HG02973 (cell line): ENCODE measurements at regions not wholly inside any gene's neighbourhood (a gene's known extent, or its start where the extent isn't known, plus 50 kb on each side); places are given as distances from the start of the nearest gene placed in this dataset.

Experiments used
- ATAC-seq: cut with Tn5 transposase; IDR thresholded peaks from one replicate; pipeline ENCODE4 v1.9.1; 2021; ENCODE audit warnings: moderate library complexity; ENCODE audit not compliant: unreplicated experiment

DNA sequence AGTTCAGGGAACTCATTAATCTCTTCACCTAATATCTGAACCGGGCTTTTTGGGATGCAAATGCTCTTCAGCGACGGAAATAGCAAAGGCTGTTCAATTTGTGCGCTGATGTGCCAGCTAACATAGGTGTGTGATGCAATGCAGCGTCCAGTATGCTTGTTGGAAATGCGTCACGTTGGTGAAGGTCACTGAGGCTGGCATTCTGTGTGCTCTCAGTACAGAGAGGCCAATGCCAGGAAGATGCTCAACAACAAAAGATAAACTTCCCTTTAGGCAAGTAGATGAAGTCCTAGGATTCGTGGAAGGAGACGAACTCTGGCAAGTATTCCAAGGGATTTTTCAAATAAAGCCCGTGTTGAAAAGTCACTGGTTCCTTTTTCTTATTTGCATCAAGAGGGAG is 649.5 kb upstream of the MKI67 start:
- ATAC-seq, result no peak

DNA sequence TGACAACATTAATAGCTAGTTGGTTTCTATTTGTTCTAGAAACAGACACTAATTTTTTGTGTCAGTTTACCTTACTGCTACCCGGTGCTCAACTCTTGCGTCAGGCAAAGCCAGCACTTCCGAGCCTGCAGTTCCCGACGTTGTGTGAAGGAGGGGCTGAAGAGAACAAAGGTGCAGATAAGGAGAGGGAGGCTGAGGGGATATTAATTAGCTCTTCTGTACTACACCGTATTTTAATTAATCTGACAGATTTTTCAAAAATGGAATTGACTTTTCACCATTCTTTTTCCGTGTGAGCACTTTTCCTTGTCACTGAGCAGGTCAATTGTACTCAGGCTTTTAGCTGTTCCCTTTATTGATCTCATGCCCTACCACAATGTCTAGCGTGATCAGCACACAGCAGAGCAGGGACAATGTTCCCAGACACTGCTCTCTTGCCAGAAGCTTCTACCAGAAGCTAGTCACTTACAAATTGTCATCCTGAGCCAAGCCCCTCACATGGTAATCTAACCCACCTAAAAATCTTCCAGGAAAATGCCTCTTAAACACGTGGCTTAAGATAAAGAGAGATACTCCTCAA is 650.5 kb upstream of the MKI67 start:
- ATAC-seq, result no peak

DNA sequence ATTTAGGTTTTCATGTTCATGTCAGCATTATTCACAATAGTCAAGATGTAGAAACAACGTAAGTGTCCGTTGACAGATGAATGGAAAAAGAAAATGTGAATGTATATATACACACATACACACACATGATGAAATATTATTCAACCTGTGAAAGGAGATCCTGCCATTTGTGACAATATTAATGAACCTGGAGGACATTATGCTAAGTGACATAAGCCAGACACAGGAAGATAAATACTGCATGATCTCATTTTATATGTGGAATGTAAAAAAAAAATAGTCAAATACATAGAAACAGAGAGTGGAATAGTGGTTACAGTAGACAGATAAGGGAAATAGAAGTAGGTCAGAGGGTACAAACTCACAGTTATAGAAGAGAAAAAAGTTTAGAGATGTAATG is 651.1 kb upstream of the MKI67 start:
- no peak for ATAC-seq

DNA sequence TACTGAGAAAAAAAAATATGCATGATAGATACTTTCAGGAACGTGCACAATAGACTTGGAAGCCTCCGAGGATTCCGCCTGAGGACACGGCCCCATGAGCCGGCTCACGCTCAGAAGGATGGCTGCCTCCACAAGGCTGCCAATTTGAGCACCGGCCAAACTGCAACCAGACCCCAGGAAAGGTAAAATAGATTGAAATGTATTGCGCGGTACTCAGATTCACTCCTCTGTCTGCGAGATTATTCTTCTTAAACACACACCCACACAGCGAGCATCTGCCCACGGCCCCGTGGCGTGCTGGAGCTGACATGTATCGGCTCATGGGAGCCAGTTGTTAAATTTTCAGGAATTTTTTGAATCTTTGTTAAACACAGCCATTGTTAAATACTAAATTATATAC is 653.2 kb upstream of the MKI67 start:
- ATAC-seq, result no peak

DNA sequence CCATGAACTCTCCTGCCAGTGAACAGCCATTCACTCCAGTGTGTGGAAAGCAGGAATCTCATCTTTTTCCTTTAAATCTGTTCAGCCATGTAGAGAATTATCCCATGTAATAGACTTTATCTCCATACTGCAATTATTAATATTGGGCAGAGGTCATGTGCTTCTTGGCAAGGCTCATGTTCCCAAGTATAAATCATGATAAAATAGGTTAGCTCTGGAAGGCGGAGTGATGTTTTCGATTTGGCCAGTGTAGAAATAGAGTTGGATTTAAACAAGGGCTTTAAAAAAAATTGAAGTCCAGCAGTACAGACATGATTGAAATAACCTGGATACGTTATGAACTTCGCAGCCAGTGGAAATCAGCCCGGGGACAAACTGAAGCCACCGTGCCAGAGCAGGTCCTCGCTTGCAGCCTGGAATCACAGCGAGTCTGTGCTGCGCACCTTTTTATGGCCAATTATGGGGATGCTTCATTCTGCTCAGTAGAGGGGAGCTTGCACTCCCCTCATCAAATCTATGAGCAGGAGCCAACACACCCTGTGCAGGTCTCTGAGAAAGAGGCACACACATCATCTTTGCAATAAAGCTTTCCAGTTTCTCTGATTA is 654.0 kb upstream of the MKI67 start:
- ATAC-seq, result no peak

DNA sequence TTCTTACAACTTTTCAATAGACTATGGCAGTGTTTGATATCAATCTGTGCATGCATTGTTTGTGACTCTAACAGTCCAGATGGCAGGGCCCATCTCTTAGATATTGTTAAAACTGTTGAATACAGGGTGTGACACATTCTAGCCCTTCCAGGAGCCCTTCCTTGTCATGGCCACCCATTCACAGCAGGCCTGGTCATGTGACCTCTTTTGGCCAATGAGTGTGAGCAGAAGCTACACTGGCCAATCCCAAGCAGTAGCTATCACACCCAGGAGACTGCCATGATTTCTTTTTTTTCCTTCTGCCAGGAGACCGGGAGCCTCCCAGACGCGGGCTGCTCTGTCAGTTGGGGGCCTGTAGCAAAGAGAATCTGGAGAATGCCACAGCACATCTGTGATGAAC is 655.4 kb upstream of the MKI67 start:
- ATAC-seq, result no peak

DNA sequence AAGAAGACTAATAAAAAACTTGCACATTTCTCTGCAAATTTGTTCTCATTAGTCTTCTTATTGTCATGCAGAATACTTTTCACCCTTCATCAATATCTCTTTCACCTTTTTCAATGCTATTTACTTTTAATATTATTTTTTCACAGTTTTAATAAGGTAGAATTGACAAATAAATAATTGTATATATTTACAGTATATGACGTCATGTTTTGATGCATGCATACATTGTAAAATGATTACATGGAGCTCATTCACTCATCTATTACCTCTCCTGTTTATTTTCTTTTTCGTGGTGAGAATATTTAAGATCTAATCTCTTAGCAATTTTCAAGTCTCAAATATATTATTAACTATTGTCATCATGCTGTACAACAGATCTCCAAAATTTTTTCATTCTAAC is 658.2 kb upstream of the MKI67 start:
- no peak for ATAC-seq

DNA sequence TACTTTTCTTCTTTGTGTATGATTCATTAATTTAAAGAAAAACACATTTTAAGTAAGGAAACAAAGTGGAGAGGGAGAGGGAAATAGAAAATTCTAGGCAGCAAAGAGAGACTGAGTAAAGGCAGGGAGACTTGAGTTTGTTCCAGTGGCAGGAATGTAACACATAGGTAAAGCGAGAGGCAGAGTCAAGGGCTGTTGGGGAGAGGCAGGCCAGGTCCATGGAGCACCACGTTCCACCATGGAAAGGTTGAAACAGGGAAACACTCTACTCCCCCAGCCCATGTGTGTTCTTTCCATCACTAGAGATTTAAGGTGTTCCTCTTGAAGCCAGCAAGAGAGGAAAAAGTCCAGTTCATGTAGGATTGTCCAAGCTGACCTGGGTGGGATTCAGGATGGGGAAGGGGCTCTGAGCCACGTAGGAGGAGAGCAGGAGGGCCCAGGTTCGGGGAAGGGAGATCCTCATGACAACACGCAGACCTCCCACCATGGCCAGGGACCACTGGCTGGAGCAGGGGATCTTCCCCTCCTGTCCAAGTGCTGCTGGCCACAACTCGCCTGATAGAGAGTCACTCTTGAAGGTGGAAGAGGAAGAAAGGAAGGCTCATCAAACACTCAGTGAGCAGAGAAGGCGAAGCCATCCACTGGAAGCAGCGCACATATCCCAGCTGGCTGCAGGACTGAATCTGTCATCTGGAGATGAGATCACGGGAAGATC is 666.4 kb upstream of the MKI67 start:
- ATAC-seq, result no peak

DNA sequence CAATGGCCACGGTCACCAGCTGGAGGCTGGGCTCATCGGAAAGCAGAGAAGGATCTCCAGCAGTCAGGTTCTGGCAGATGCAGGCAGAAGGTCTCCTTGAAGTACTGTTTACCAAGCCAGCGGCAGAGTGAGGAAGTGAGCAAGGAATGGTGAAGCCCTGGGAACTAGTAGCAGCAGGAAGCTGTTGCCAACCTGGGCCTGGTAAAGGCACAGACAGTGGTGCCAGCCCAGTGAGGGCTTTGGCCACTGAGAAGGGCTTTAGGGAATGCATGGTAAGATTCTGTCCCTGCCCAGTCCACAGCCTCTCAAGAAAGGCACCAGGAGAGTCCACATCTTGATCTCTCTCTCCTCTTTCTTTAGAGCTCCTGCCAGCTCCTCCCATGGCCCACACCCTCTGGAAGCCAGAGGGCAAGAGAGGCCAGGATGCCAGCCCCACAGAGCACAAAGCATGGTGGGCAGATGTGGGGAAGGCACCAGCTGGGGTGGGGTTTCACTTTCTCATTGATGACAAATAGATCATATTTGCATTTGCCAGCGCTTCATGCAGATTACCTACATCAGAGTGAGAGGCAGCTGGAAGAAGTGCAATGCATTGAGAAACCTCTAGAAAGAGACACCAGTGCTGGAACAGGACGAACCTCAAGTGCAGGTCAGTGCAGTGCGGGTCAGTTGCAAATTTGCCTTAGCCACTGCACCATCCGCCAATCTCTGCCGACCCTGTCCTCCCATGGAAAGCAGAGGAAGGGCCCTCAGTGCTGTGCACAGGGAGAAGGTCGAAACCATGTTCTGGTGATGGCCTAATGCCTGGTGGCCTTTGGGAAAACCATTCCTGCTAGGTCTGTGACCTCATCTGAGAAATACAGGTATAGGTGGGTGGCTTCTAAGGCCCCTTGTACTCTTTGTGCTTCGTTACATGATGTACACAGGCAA is 667.8 kb upstream of the MKI67 start:
- no peak for ATAC-seq

DNA sequence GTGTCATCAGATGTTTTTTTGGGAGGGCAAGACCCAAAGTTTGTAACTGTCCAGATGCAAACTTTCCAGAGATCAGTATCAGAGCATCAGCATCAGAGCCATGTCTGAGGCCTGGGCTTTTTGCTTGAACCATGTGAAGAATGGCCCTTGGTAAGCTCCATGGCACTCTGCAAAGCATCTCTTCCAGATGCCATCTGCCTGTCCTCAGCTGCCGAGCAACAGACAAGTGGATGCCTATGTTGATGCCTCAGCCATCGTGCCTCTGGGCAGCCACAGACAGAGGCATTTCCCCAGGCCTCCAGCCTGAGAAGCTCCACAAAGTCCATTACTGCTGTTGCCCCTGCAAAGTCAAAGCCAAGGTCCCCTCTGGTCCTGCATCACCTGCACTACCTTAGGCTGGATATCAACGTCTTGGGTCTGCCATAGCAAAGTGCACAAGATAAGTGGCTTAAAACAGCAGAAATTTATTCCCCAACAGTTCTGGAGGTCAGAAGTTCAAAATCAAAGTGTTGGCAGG is 670.2 kb upstream of the MKI67 start:
- no peak for ATAC-seq

DNA sequence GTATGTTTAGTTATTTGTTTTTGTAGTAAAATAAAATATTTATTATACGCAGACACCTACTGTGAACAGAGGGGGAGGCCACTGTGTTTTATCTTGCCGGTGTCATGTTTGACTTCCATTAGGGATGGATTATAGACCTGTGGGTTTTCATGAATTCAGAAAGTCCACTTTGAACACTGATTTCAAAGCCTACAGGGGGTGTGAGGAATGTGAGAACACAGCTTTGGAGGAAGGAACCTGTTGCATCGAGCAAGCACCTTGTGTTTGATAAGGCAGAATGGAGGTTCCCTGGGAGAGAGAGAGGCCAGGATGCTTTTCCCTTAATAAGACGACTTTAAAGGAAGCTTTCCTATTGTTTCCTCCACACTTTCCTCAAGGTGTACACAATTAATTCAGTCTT is 665.0 kb upstream of the MGMT start:
- no peak for ATAC-seq

DNA sequence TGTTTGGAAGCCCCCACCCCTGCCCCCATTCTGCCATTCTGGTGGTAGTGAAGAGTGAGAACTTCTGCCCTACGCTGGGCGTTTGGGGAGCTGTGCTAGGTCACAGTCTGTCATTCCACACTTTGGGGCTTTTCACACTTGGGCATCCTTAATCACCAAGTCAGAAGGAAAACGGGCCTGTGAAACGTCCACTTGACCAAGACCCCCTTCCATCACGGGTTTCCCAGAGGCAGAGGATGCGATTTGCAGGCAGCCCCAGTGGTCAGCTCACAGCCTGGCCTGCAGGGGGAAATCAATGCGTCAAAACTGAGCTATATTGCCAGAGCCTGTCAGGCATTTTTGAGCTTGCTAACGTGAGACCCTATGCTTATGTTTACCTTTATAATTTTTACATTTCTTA is 663.3 kb upstream of the MGMT start:
- ATAC-seq, result no peak

DNA sequence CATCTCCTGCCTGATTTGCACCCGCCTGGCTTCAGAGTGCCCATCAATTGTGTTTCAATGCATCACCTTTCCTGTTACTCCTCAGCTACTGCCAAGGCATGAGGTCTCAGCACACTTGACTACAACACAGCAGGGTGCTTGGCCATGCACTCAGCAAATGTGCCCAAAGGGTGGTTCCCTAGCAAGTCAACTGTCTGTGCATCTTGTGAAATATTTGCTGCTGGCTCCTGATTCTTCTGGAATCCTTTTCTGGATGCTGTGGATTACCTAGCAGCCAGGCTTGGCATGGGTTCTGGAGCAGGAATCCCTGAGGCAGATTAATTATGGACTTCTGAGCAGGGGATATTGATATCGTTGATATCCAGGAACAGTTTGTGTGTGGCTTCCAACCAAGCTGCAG is 662.6 kb upstream of the MGMT start:
- ATAC-seq, result no peak

DNA sequence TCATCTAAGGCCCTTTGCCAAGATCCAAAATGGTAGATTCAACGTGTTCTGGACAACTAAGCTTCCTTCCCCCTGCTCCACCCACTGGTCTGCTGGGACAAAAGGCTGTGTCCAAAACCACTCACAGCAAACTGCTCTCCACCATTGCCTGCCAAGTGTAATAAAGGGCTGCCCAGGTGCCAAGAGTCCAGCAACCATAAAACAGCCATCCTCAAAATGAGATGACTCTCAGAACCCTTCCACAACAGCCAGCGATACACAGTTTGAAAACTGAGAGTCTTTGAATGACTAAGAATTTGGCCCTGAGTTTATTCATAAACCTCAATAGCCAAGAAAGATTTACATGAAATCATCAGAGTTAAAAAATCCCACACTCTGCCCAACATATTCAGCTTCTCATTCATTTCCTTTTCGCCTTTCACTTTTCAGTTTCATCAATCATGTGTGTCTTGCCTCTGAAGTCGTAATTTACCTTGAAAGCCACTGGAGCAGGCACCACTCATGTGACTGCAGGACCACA is 658.1 kb upstream of the MGMT start:
- ATAC-seq, result no peak

DNA sequence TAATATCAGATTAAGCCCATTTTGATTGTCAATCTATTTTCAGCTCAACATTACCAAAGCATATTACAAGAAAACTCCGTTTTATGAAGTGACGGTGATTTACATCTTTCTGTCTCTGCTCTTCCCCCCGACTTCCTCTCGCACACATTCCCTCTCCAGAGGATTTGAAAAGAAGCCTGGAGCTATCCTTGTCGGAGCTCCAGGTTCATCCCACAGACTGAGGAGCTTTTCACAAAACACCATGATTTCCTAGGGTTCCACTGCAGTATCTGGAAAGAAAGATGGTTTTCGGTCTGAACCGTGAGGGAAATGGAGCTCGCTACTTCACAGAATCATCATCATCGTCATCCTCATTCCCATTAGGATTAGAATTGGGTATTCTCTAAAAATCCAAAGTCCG is 655.5 kb upstream of the MGMT start:
- ATAC-seq, result no peak

DNA sequence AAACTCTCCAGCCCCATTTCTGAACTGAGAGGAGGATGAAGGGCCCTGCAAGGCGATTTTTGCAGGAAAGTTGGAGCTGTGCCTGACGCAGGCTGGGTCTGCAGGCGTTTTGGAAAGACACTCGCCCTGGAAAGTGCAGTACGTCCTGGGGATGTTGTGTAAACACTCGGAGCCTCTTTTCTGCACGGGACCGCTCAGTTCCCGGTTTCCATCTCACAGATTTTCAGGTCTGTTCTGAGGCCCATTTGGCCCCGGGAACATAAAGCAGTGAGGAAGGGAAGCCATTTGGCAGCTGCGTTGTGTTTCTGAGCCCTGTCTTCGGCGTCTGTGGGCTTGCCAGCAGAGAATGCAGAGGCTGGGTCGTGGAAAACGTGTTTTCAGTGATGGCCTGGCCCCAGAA is 655.0 kb upstream of the MGMT start:
- ATAC-seq, result no peak

DNA sequence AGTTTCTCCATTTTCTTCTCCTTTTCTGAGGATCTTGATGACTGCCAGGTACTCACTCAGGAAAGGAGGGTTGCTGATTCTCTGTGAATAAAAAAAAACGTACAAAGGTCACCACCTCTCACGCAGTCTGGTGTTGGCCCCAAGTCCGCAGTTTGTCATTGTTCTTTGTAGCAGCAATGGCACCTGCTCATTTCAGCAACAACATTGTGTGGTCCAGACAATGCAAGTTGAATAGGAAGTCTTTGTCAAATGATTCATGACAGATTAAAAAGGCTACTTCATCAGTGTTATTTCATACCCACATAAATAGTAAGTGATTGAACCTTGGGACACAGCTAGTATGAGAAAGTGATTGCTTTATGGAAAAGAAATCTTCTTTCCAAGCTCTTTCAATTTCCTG is 653.5 kb upstream of the MGMT start:
- ATAC-seq, result no peak

DNA sequence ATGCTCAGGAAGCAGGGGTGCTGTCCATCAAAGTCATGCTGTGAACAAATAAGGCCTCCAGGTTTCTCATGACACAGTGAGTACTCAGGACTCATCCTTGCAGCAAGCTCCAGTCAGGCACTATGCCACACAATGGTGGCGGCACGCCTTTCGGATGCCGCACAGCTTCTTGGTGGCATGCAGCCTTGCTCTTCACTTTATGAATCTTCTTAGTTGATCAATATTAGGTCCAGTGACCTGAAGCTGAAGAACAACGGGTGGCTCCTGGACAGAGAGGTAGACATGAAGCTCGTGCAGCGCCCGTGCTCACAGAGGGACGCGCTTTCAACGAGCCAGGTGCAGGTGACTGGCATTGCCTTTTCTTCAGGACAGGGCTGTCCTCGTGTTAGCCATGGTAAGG is 653.0 kb upstream of the MGMT start:
- no peak for ATAC-seq

DNA sequence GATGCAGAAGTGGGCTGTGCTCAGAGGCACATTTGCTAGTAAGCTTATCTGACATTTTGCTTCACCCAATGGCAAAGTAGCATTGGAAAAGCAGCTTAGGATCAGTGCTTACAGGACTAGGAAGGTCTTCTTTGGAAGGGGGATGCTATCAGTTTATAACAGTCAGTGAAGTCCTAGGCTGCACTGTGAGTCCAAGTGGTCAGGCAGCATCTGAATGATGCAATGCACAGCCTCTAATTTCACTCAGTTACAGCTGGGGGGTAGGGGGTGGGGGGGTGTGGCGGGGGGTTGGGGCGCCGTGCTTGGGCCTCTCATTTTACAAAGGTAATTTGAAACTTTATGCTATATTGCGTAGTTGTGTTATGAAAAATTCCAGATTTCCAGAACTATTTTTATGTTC is 652.3 kb upstream of the MGMT start:
- ATAC-seq, result no peak

DNA sequence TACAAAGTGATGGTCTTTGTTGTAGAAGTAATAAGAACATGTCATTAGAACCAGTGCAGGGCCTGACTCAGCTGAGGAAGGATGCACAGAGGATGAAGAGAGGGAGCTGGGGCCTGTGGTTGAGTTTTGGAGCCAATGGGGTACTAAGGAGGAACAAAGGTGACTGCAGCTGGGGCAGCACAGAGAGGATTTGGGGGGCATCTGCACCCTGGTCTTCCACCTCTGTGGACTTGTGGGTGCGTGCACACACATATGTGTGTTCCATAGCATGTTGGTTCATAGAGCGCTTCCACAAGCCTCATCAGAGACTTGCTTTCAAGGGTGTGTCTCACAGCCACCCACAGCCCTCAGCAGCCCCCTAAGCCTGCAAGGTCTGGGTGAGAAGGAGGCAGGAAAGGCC is 650.3 kb upstream of the MGMT start:
- ATAC-seq, result no peak

DNA sequence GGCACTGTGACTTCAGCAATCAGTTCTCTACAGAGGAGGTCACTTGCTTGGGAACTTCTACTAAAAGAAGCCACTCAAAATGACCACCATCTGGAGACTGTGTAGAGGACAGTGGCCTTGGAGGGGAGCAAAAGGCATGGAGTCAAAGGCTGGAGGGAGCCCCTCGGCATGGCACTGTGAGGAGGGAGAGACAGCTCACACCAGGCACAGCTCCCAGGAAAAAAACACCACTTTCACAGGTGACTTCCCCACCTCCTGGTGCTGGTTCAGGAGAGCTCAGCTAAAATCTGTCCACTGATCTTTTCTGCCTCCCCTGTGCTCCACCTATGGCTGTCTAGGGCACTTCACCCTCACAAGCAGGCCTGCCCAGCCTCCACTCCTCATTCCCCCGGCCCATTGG is 649.4 kb upstream of the MGMT start:
- no peak for ATAC-seq
